Lung (tissue), 11 donors: ENCODE measurements at regions not wholly inside any gene's neighbourhood (a gene's known extent, or its start where the extent isn't known, plus 50 kb on each side); places are given as distances from the start of the nearest gene placed in this dataset.
"Not testable (repeated sequence)": the region's sequence is repeated elsewhere in the genome, so short reads cannot be mapped to it uniquely, and the experiment has no call there.

Experiments
- ATAC-seq: fragments of 200-7000 bp; cut with Tn5 transposase; one replicate; pipeline ENCODE4 v1.9.1; 2020; ENCODE audit warnings: moderate number of reproducible peaks; ENCODE audit not compliant: insufficient read depth, low FRiP score
- DNase-seq, 3 donors: peaks; one replicate each; pipeline ENCODE4 v3.0.0-alpha.2; 2013 to 2017
- H3K27ac ChIP-seq, 2 donors: one replicate each; pipeline ENCODE4 v1.5.1; 2013; ENCODE audit warnings: mild to moderate bottlenecking in 2 of 2, moderate library complexity in 2 of 2, control low read depth in 1 of 2, inconsistent platforms in 1 of 2, low read depth in 1 of 2, low read length in 1 of 2
- H3K27me3 ChIP-seq, 3 donors: one replicate each; pipeline ENCODE4 v1.5.1; 2013; ENCODE audit warnings: low read length in 2 of 3; ENCODE audit not compliant: control insufficient read depth in 3 of 3, insufficient read depth in 3 of 3
- H3K36me3 ChIP-seq, 4 donors: one replicate each; pipeline ENCODE4 v1.5.1; 2013; ENCODE audit warnings: low read length in 4 of 4, mild to moderate bottlenecking in 1 of 4, moderate library complexity in 1 of 4; ENCODE audit not compliant: control insufficient read depth in 4 of 4, insufficient read depth in 4 of 4
- H3K4me1 ChIP-seq, 5 donors: one replicate each; pipeline ENCODE4 v1.5.1; 2013; ENCODE audit warnings: low read length in 5 of 5, mild to moderate bottlenecking in 2 of 5, moderate library complexity in 1 of 5; ENCODE audit not compliant: control insufficient read depth in 5 of 5, insufficient read depth in 5 of 5
- H3K4me3 ChIP-seq: one replicate; pipeline ENCODE4 v1.5.1; 2013; ENCODE audit warnings: mild to moderate bottlenecking, control low read depth, moderate library complexity
- H3K9ac ChIP-seq, 2 donors: one replicate each; pipeline ENCODE4 v1.5.1; 2013; ENCODE audit warnings: low read length in 2 of 2, control low read depth in 1 of 2; ENCODE audit not compliant: insufficient read depth in 1 of 2
- H3K9me3 ChIP-seq, 4 donors: one replicate each; pipeline ENCODE4 v1.5.1; 2013; ENCODE audit warnings: low read length in 3 of 4, mild to moderate bottlenecking in 1 of 4, moderate library complexity in 1 of 4; ENCODE audit not compliant: control insufficient read depth in 4 of 4, insufficient read depth in 3 of 4
- WGBS, 2 donors: extraction: QIAGEN DNeasy Blood & Tissue Kit; methylation state at CpG; one replicate each; pipeline ENCODE4 v1.1.7; 2013; 5-methylcytosine and 5-hydroxymethylcytosine counted together
- TF ChIP-seq, protein P1 (sequence below): IDR thresholded peaks from 2 replicates; pipeline ENCODE4 v1.5.1; 2012; ENCODE audit warnings: mild to moderate bottlenecking; ENCODE audit errors: control extremely low read depth, extremely low read depth
- donor health status: control.
- donor health status: control.
- donor health status: Bipolar disorder and iron deficiency.
- donor health status: healthy.
- donor health status: DM: yes; HTN: yes; CAD: no.

GRCh38 chr4:107423677-107424405 lies 296.2 kb downstream of the PAPSS1 start:
- 88 to 94% methylated on average over 2 of the region's 2 CpGs for WGBS, 2 donors
- no peaks in the 10 kb centered on the region for H3K27me3 ChIP-seq
- no peak for ATAC-seq
- H3K36me3 ChIP-seq = no peaks in the 10 kb centered on the region
- H3K4me1 ChIP-seq = no peaks in the 10 kb centered on the region
- no peak for DNase-seq
- TF ChIP-seq, protein P1, sequence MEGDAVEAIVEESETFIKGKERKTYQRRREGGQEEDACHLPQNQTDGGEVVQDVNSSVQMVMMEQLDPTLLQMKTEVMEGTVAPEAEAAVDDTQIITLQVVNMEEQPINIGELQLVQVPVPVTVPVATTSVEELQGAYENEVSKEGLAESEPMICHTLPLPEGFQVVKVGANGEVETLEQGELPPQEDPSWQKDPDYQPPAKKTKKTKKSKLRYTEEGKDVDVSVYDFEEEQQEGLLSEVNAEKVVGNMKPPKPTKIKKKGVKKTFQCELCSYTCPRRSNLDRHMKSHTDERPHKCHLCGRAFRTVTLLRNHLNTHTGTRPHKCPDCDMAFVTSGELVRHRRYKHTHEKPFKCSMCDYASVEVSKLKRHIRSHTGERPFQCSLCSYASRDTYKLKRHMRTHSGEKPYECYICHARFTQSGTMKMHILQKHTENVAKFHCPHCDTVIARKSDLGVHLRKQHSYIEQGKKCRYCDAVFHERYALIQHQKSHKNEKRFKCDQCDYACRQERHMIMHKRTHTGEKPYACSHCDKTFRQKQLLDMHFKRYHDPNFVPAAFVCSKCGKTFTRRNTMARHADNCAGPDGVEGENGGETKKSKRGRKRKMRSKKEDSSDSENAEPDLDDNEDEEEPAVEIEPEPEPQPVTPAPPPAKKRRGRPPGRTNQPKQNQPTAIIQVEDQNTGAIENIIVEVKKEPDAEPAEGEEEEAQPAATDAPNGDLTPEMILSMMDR = no peak
- no peak overlapping the region for H3K4me3 ChIP-seq
- H3K9me3 ChIP-seq = peaks cover 0 to 3% (median under 1%) of the 10 kb centered on the region in 4 donors
- no peak overlapping the region for H3K9ac ChIP-seq
- no peak overlapping the region for H3K27ac ChIP-seq

DNA sequence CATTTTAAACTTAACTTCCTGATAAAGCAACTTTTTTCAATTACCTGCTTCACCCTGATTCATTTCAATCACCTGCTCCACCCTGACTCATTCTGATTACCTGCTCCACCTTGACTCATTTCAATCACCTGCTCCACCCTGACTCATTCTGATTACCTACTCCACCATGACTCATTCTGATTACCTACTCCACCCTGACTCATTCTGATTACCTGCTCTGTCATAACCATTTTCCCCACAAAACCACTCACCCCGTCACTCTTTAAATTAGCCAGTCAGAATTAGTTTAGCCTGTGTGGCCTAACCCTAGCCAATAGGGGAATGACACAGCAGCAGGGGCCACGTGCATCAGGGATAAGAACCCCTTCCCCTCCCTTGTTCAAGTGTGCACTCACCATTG lies 300.5 kb downstream of the PAPSS1 start:
- not testable (repeated sequence) for H3K4me1 ChIP-seq, H3K4me3 ChIP-seq, H3K27ac ChIP-seq, ATAC-seq, H3K36me3 ChIP-seq, H3K27me3 ChIP-seq, H3K9ac ChIP-seq, H3K9me3 ChIP-seq, DNase-seq
- 72 to 85% methylated on average over 2 of the region's 2 CpGs for WGBS, 2 donors

- H3K36me3 ChIP-seq = no peaks in the 10 kb centered on the region
- WGBS, 2 donors = 42 to 87% methylated on average over 2 of the region's 2 CpGs
- TF ChIP-seq, protein P1 = no peak
- H3K27ac ChIP-seq = no peak overlapping the region
- H3K27me3 ChIP-seq = no peaks in the 10 kb centered on the region
- DNase-seq = no peak
- no peak overlapping the region for H3K9ac ChIP-seq
- H3K4me3 ChIP-seq = no peak overlapping the region
- no peak for ATAC-seq
- H3K4me1 ChIP-seq = no peaks in the 10 kb centered on the region
- peaks cover 0 to 3% (median under 1%) of the 10 kb centered on the region in 4 donors for H3K9me3 ChIP-seq
Observed at GRCh38 chr4:107419052-107419451, 301.0 kb downstream of the PAPSS1 start.

DNA sequence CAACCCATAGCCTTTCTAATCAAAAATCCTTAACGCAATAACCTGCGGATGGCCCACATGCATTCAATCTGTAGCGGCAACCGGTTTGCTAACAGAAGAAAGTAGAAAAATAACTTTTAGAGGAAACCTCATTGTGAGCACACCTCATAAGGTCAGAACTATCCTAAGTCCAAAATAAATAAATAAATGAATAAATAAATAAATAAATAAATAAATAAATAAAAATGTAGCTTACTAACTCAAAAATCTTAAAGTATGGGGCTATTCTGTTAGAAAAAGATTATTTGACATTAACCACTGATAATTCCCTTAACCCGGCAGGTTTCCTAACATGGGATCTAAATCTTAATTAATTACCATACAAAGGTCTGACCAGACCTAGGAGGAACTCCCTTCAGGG lies 304.5 kb downstream of the PAPSS1 start:
- 94 to 96% methylated on average over 5 of the region's 5 CpGs for WGBS, 2 donors
- ATAC-seq, DNase-seq: not testable (repeated sequence)

DNA sequence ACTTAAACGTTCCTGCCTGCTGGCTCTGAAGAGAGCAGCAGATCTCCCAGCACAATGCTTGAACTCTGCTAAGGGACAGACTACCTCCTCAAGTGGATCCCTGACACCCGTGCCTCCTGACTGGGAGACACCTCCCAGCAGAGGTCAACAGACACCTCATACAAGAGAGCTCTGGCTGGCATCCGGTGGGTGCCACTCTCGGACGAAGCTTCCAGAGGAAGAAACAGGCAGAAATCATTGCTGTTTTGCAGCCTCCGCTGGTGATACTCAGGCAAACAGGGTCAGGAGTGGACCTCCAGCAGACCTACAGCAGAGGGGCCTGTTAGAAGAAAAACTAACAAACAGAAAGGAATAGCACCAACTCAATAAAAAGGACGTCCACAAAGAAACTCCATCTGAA lies 310.2 kb downstream of the PAPSS1 start:
- H3K4me3 ChIP-seq, ATAC-seq, H3K4me1 ChIP-seq, H3K9ac ChIP-seq, H3K36me3 ChIP-seq, H3K27ac ChIP-seq, DNase-seq, H3K27me3 ChIP-seq: not testable (repeated sequence)
- peaks cover 0 to 11% (median 1%) of the 10 kb centered on the region in 4 donors for H3K9me3 ChIP-seq
- WGBS, 2 donors = 87 to 93% methylated on average over 7 of the region's 7 CpGs

More for the DNA sequence above, 304.5 kb downstream of the PAPSS1 start:
- H3K4me3 ChIP-seq, H3K27me3 ChIP-seq, H3K36me3 ChIP-seq, H3K4me1 ChIP-seq, H3K27ac ChIP-seq, H3K9ac ChIP-seq, H3K9me3 ChIP-seq: not testable (repeated sequence)
